C4-2B (cell line): ENCODE measurements at regions not wholly inside any gene's neighbourhood (a gene's known extent, or its start where the extent isn't known, plus 50 kb on each side); places are given as distances from the start of the nearest gene placed in this dataset.

Experiments
- H3K27ac ChIP-seq: fragments of 450-650 bp; 2 replicates; pipeline ENCODE4 v1.5.1; 2017
- ZFX ChIP-seq: fragments of 450-650 bp; IDR thresholded peaks from 2 replicates; pipeline ENCODE4 v1.6.1; 2017
- TF ChIP-seq, protein P1 (sequence below): fragments of 450-650 bp; conservative IDR thresholded peaks from 2 replicates; pipeline ENCODE4 v1.5.1; 2017; ENCODE audit warnings: mild to moderate bottlenecking

DNA sequence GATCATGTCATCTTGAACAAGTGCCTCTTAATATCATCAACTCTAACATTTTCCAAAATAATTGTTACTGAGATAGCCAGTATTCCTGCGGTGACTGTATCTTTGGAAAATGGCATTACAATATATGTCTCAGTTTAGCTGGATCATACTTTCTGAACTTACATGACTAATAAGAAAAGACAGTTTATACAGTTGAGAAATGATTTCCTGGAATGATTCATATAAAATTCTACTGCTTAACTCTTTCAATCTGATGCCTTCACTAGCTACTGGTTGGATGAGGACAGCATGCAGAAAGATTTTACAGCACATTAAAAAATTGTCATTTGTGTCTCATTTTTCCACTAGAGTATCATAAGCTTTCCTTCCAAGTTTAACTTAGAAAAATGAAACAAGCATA is 302.1 kb downstream of the PCDH17 start:
- TF ChIP-seq, protein P1, sequence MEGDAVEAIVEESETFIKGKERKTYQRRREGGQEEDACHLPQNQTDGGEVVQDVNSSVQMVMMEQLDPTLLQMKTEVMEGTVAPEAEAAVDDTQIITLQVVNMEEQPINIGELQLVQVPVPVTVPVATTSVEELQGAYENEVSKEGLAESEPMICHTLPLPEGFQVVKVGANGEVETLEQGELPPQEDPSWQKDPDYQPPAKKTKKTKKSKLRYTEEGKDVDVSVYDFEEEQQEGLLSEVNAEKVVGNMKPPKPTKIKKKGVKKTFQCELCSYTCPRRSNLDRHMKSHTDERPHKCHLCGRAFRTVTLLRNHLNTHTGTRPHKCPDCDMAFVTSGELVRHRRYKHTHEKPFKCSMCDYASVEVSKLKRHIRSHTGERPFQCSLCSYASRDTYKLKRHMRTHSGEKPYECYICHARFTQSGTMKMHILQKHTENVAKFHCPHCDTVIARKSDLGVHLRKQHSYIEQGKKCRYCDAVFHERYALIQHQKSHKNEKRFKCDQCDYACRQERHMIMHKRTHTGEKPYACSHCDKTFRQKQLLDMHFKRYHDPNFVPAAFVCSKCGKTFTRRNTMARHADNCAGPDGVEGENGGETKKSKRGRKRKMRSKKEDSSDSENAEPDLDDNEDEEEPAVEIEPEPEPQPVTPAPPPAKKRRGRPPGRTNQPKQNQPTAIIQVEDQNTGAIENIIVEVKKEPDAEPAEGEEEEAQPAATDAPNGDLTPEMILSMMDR: no peak
- TF ChIP-seq ZFX: no peak
- no peak overlapping the region for H3K27ac ChIP-seq

DNA sequence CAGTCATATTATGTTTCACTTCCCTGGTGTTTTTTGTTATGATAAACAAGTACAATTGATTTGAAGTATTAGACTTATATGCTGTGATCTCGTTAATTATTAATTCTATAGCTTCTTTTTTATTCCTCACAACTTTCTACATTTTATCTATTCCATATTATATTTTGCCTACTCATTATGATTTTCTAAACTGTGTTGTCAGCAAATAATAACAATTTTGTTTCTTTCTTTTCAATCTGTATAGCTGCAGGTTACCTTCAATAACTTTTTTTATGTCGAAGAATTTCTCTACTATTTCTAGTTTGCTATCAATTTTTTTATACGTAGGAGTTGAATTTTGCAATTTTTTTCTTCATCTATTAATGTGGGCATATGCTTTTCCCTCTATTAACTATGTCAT is 304.4 kb downstream of the PCDH17 start:
- no peak overlapping the region for H3K27ac ChIP-seq
- TF ChIP-seq ZFX: no peak
- TF ChIP-seq, protein P1: no peak

DNA sequence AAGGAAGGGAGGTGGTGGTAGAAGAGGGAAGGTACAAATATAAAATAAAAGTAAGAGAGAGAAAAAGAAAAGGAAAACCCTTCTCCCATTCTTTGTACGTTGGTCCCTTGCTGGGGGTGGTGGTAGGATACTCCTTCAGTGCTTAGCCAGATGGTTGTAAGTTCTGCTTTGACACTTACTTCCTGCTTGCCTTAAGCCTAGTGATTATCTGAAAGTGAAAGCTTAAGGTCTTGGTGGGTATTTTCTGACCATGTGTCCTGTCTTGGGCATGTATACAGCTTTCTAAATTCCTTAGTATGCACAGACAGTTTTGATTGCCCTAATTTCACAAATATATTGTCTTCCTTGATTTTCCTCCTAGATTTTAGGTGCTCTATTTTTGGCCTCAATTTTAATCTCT is 314.8 kb downstream of the PCDH17 start:
- no peak overlapping the region for H3K27ac ChIP-seq
- TF ChIP-seq, protein P1: no peak
- no peak for TF ChIP-seq ZFX

DNA sequence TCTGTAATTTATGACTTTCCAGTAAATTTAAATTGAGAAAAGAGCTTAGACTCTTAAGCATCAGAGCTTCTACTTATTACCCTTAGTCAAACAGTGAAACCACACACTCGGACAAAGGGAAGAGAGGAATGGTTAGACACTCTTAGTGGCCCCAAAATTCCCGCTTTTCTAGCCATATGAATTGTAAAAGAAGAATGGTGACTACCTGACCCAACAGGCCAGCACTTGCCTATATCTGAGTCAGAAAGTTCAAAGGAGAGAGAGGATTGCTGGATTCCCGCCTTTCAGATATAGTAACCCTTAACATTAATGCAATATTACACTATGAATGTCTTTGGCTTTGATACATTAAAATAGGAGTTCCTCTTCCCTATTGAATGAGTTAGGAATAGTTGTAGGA is 317.3 kb downstream of the PCDH17 start:
- H3K27ac ChIP-seq: no peak overlapping the region
- no peak for TF ChIP-seq ZFX
- TF ChIP-seq, protein P1: no peak

DNA sequence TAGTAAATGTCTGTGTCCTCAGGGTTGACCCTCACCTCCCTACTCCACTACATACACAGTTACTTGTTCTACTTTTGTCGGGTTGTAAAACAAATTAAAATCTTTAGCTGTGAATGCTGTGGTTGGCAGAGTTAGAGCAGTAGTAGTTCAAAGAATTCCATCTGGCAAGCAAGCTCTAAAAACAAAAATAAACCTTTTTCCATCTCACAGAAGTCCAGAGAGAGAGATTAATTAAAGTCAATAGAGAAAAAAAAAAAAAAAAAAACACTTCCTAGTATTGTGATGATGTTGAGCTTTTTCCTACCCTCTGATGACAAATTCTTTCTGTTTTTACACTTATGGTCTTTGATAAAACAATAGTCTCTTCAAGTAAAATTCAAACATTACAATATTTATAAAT is 338.4 kb downstream of the PCDH17 start:
- H3K27ac ChIP-seq: no peak overlapping the region
- no peak for TF ChIP-seq ZFX
- TF ChIP-seq, protein P1: no peak

DNA sequence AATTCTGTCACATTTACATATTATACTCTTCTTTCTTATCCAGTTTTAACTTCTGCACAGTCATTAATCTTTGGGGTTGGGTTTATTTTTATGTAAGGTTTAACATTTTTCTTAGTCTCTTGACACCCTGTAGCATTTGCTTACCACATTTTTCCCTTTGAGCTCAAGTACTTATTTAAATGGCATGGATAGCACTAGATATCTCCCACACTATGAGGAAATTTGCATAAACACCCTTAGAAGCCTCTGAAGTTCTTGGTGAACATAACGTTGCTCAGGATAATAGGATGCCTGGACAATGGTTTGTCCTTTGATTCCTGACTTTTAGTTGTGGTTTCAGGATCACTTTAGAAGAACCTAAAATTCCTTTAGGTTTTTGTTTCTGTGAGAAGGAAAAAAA is 338.9 kb downstream of the PCDH17 start:
- no peak overlapping the region for H3K27ac ChIP-seq
- TF ChIP-seq, protein P1: no peak

DNA sequence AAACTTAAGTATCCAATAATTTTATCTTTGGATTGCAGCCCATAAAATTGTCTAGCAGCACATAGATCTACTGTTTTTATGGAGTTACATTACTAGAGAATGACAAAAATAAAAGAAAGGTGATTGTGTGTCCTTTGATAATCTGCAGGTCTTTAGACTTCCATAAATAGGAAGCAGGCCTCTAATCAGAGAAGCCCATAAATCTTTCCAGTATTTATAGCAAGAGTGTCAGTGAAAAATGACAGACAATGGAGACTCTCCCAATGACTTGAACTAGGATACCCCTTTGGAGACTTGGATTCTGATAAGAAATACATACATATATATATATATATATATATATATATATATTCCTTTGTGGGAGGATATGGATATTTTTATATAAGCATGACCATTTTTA is 351.2 kb downstream of the PCDH17 start:
- no peak overlapping the region for H3K27ac ChIP-seq
- no peak for TF ChIP-seq ZFX
- TF ChIP-seq, protein P1: no peak
